ENCODE measurements at regions not wholly inside any gene's neighbourhood (a gene's known extent, or its start where the extent isn't known, plus 50 kb on each side); places are given as distances from the start of the nearest gene placed in this dataset.

- TF ChIP-seq CTCF (IDR thresholded peaks at IDR 0.05) = no peak
- TF ChIP-seq POLR2A (IDR thresholded peaks at IDR 0.05) = no peak
These were observed 447.6 kb upstream of the TCF4 start for GRCh38 chr18:56035546-56035945.

All from ovary (tissue), 3 donors.